Heart right ventricle (tissue), 16 donors: ENCODE measurements at regions not wholly inside any gene's neighbourhood (a gene's known extent, or its start where the extent isn't known, plus 50 kb on each side); places are given as distances from the start of the nearest gene placed in this dataset.

Experiments
- ATAC-seq, 8 donors: fragments of 200-7000 bp; cut with Tn5 transposase; one replicate each; pipeline ENCODE4 v1.9.1; 2020; ENCODE audit warnings: mild to moderate bottlenecking in 8 of 8, moderate library complexity in 8 of 8, moderate number of reproducible peaks in 1 of 8
- DNase-seq, 2 donors: peaks; one replicate each; pipeline ENCODE4 v3.0.0-alpha.2; 2020
- H3K27ac ChIP-seq, 10 donors: fragments of 200-600 bp; sonication (generic) in 2 of 10; one replicate each; pipeline versions ENCODE4 v1.5.0 to v1.8.0; 2020 to 2022; ENCODE audit warnings: mild to moderate bottlenecking in 3 of 10
- H3K27me3 ChIP-seq, 7 donors: fragments of 200-600 bp; one replicate each; pipeline ENCODE4 v1.8.0; 2021 to 2022; ENCODE audit warnings: mild to moderate bottlenecking in 2 of 7
- H3K36me3 ChIP-seq, 9 donors: fragments of 200-600 bp; sonication (generic) in 1 of 9; one replicate each; pipeline versions ENCODE4 v1.5.0 to v1.8.0; 2020 to 2022; ENCODE audit warnings: mild to moderate bottlenecking in 2 of 9
- H3K4me1 ChIP-seq, 9 donors: fragments of 200-600 bp; sonication (generic) in 1 of 9; one replicate each; pipeline versions ENCODE4 v1.5.0 to v1.8.0; 2020 to 2022; ENCODE audit warnings: mild to moderate bottlenecking in 4 of 9
- H3K4me3 ChIP-seq, 10 donors: fragments of 200-600 bp; sonication (generic) in 2 of 10; one replicate each; pipeline versions ENCODE4 v1.5.0 to v1.8.0; 2020 to 2022; ENCODE audit warnings: mild to moderate bottlenecking in 7 of 10, moderate library complexity in 2 of 10
- H3K9me3 ChIP-seq, 11 donors: fragments of 200-600 bp in 10 of 11; sonication (generic) in 2 of 11; one replicate each; pipeline versions ENCODE4 v1.5.0 to v1.8.0; 2013 to 2022; ENCODE audit warnings: mild to moderate bottlenecking in 2 of 11, control low read depth in 1 of 11, moderate library complexity in 1 of 11
- WGBS, 2 donors: extraction: QIAGEN DNeasy Blood & Tissue Kit; methylation state at CpG; one replicate each; pipeline ENCODE4 v1.1.7; 2013; ENCODE audit warnings: inconsistent platforms in 1 of 2; 5-methylcytosine and 5-hydroxymethylcytosine counted together
- intact Hi-C, 10 donors: fragments of 100-400 bp; cut with DNase I; formaldehyde crosslinking; loops; one replicate each; pipeline versions ENCODE4 v1.11.1 to v1.14.2; 2022
- TF ChIP-seq, protein P1 (sequence below), 9 donors: fragments of 200-600 bp; sonication (generic) in 2 of 9; IDR thresholded peaks; one replicate each; pipeline versions ENCODE4 v1.5.0 to v1.8.0; 2021 to 2022; ENCODE audit warnings: antibody characterized with exemption in 9 of 9, mild to moderate bottlenecking in 5 of 9, moderate library complexity in 1 of 9
- donor health status: Arrhythmogenic right ventricular cardiomyopathy.
- donor health status: ischemic (EF 13 %, LVEDD 7.1; RV severe dilation, severe dysfunction).
- donor health status: healthy with polysubstance abuse.
- donor health status: DM: no; HTN: yes; CAD: no.
- donor health status: DM: no; HTN: no; CAD: no.
- donor health status: ischemic (EF 25% LVEDD 6.9; RV normal size, moderate dysfunction).
- donor health status: ischemic (EF 25% LVEDD 5.7; RV mildly dilated, moderate dysfunction).
- donor health status: healthy.
- donor health status: DM: yes; HTN: yes; CAD: no.
- donor health status: Ischemic cardiomyopathy.
- donor health status: ischemic (EF 35%, LVEDD 5.7; RV mildly dilated, moderate dysfunction).
- donor health status: nonischemic (EF 11% LVEDD 7.7; RV severe dilation, severe dysfunction).
- donor health status: DM: yes; HTN: yes; CAD: no.
- donor health status: PGD.
- donor health status: ischemic (EF 29% LVEDD 5.4; RV normal size, mild dysfunction).
- donor health status: nonischemic (EF 23%, LVEDD 6.1; RV moderate dilation, normal function).

DNA sequence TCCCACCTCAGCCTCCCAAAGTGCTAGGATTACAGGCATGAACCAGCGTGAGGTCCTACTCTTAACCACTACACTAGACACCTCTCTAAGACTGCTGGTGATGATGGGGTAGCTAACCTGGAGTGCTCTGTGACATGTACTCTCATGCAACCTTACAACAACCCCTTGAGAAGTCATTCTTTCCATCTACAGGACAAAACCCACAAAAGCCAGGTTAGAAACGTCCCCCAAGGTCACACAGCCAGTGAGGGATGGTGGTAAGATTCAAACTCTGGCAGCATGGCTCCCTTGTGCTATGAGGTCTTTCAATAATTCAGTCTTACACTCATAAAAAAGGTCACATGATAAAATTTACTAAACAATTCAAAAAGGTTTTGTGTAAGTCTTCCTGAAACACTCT lies 94.8 kb upstream of the SERTAD2 start:
- Histone ChIP-seq H3K4me3 (no peak overlapping the region), H3K4me1 (peaks cover 0 to 34% (median 19%) of the 10 kb centered on the region in 9 donors), H3K9me3 (no peaks in the 10 kb centered on the region), H3K27me3 (no peaks in the 10 kb centered on the region), H3K27ac (peak overlapping the region in 8 of 10 donors; percentile 19 to 100 (median 96)), H3K36me3 (no peaks in the 10 kb centered on the region)
- DNase-seq (no peak), ATAC-seq (no peak)
- intact Hi-C loops = loop anchor here in 3 of 10 donors (5.0 to 10.0 kb wide), 3 partner anchors 84 to 91 kb away; no protein-coding TSS in a partner anchor
- TF ChIP-seq, protein P1, sequence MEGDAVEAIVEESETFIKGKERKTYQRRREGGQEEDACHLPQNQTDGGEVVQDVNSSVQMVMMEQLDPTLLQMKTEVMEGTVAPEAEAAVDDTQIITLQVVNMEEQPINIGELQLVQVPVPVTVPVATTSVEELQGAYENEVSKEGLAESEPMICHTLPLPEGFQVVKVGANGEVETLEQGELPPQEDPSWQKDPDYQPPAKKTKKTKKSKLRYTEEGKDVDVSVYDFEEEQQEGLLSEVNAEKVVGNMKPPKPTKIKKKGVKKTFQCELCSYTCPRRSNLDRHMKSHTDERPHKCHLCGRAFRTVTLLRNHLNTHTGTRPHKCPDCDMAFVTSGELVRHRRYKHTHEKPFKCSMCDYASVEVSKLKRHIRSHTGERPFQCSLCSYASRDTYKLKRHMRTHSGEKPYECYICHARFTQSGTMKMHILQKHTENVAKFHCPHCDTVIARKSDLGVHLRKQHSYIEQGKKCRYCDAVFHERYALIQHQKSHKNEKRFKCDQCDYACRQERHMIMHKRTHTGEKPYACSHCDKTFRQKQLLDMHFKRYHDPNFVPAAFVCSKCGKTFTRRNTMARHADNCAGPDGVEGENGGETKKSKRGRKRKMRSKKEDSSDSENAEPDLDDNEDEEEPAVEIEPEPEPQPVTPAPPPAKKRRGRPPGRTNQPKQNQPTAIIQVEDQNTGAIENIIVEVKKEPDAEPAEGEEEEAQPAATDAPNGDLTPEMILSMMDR (IDR thresholded peaks at IDR 0.05) = no peak
- 67 to 68% methylated on average over 2 of the region's 2 CpGs for WGBS, 2 donors

DNA sequence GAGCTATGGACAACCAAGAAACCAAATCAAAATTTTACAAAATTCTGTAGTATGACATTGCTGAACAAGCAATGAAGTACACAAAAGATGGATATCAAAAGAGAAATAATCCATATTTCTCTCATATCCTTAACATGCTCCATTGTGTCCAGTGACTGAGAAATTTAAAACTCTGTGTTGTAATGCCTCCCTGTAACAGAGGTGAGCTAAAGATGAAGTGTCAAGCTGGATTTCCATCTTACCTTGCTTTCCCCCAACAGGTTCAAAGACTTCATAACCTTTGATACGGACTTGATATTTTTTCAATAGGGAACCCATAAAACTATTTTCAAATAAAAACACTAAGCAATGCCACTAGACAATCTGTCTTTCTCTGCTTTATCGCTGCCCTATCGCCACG lies 95.7 kb upstream of the SERTAD2 start:
- WGBS, 2 donors = 44 to 45% methylated on average over 4 of the region's 4 CpGs
- TF ChIP-seq, protein P1 (IDR thresholded peaks at IDR 0.05) = no peak
- ATAC-seq = no peak

DNA sequence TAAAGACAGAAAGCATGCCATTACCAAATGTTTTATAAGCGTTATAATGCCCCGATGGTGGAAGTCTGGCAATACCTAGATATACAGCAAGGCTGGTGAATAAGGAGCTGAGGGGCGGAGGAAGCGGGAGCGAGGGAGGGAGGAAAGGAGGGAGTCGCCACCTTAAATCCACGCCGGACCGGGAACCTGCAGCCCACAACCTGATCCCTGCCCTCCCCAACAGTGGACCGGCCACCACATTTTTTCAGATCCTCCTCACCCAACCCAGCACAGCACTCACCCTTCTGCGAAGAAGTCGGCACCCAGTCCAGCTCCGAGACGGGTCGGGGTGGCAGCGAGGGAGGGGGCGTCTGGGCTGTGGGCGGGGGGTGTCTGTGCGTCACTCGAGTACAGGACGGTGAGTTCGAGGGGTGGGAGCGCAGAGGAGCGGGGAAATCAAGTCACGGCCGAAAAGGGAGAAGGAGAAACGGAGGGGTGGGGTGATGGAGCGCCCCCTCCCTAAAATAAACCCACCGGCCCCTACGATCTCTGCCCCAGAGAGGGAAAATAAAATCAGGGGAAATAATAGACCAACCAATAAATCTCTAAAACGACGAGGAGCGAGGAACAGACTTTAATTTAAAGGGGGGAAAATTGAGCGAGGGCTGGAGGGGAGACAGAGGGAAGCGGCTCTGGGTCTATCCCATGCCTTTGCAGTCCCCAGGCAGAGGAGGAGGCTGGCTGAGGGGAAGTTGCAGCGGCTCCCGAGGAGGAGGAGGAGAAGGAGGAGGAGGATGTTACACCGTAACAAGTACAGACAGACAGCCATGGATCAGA lies 96.5 kb upstream of the SERTAD2 start:
- intact Hi-C loops = loop anchor here in 8 of 10 donors (1.0 to 5.0 kb wide), 11 partner anchors 81 to 228 kb away; partner anchors contain the start of genes SERTAD2 (in 3 of the 8) and AFTPH (in 1 of the 8)
- H3K9me3 ChIP-seq = no peaks in the 10 kb centered on the region
- H3K4me3 ChIP-seq = peak overlapping the region; percentile 59 to 94 (median 72)
- 1% methylated on average over 38 of the region's 38 CpGs for whole genome bisulfite sequencing, 2 donors
- no peaks in the 10 kb centered on the region for H3K27me3 ChIP-seq
- H3K36me3 ChIP-seq = no peaks in the 10 kb centered on the region
- DNase-seq (peak; percentile 55), ATAC-seq (no peak)
- H3K4me1 ChIP-seq = peaks cover 0 to 34% (median 19%) of the 10 kb centered on the region in 9 donors
- peak overlapping the region; percentile 82 to 100 (median 96) for H3K27ac ChIP-seq
- TF ChIP-seq, protein P1 (IDR thresholded peaks at IDR 0.05) = no peak

More for the DNA sequence above, 95.7 kb upstream of the SERTAD2 start:
- no peak for DNase-seq
- H3K4me3 ChIP-seq = peak overlapping the region; percentile 59 to 94 (median 72)
- H3K9me3 ChIP-seq = no peaks in the 10 kb centered on the region
- H3K27ac ChIP-seq = peak overlapping the region; percentile 82 to 100 (median 96)
- intact Hi-C loops = loop anchor here in 3 of 10 donors (5.0 to 10.0 kb wide), 3 partner anchors 85 to 92 kb away; no protein-coding TSS in a partner anchor
- no peaks in the 10 kb centered on the region for H3K27me3 ChIP-seq
- peaks cover 0 to 34% (median 19%) of the 10 kb centered on the region in 9 donors for H3K4me1 ChIP-seq
- H3K36me3 ChIP-seq = no peaks in the 10 kb centered on the region

DNA sequence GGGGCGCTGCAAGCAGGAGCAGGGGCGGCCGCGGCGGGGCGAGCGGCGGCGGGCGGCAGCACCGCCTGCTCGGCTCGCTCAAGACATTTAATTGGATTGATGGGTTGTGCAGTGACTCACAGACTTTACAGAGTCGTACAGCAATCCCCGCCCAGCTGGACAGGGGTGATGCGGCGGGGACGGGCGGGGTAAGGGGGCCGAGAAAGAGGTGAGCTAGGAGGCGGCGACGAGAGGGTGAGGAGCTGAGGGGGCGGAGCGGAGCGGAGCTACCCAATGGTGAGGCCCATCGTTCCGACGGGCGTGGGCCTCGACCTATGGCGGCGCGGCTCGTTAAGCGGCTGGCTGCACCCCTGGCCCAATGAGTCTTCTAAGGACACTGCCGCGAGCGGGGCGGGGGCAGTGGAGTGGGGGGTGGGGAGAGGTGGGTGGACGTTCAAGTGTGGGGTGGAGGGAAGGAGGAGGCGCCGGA lies 97.1 kb upstream of the SERTAD2 start:
- 0 to 1% methylated on average over 27 to 43 of the region's 43 CpGs for WGBS, 2 donors
- DNase-seq = peak; percentile 99
- peak overlapping the region; percentile 59 to 94 (median 74) for H3K4me3 ChIP-seq
- H3K4me1 ChIP-seq = peaks cover 0 to 34% (median 19%) of the 10 kb centered on the region in 9 donors
- TF ChIP-seq, protein P1 (IDR thresholded peaks at IDR 0.05) = peak in 3 of 9 donors; percentile 37 to 53 (median 40)
- peak; percentile 90 to 97 (median 94) for ATAC-seq
- H3K27me3 ChIP-seq = no peaks in the 10 kb centered on the region
- no peaks in the 10 kb centered on the region for H3K36me3 ChIP-seq
- peaks cover 0 to 2% (median 0%) of the 10 kb centered on the region in 11 donors for H3K9me3 ChIP-seq
- H3K27ac ChIP-seq = peak overlapping the region; percentile 82 to 100 (median 96)
- intact Hi-C loops = loop anchor here in 8 of 10 donors (1.0 to 5.0 kb wide), 15 partner anchors 15 to 229 kb away; partner anchors contain the start of genes SERTAD2 (in 5 of the 8) and AFTPH (in 1 of the 8)
